ENCODE measurements at regions not wholly inside any gene's neighbourhood (a gene's known extent, or its start where the extent isn't known, plus 50 kb on each side); places are given as distances from the start of the nearest gene placed in this dataset.

GRCh38 chr10:18879284-18879683 is 169.3 kb upstream of the MALRD1 start:
- TF ChIP-seq CTCF (conservative IDR thresholded peaks at IDR 0.05; ENCODE audit: low read depth, low read length) (no peak), EZH2 (IDR thresholded peaks at IDR 0.05; ENCODE audit: low read length, unreplicated experiment) (no peak)
